ENCODE measurements at regions not wholly inside any gene's neighbourhood (a gene's known extent, or its start where the extent isn't known, plus 50 kb on each side); places are given as distances from the start of the nearest gene placed in this dataset.
A peak's percentile ranks its signal among the peaks of the same experiment; 100 is the strongest.

GRCh38 chr2:66836851-66837250 lies 401.9 kb downstream of the MEIS1 start:
- no peaks in the 10 kb centered on the region for H3K27me3 ChIP-seq
- TF ChIP-seq POLR2A (IDR thresholded peaks at IDR 0.05) (no peak), CTCF (IDR thresholded peaks at IDR 0.05) (no peak)
- 80 to 81% methylated on average over 1 of the region's 1 CpG for WGBS, 2 donors
- H3K9me3 ChIP-seq: no peaks in the 10 kb centered on the region
- no peak overlapping the region for H3K27ac ChIP-seq
- H3K4me3 ChIP-seq: no peak overlapping the region
- intact Hi-C loops (cut with DNase I): no loop called here
- H3K36me3 ChIP-seq (replicated peaks in 1 of 2; ENCODE audit: insufficient read depth in 1 of 2, low read depth in 2 of 2): no peaks in the 10 kb centered on the region
- ATAC-seq (no peak), DNase-seq (no peak)
- H3K4me1 ChIP-seq: peaks cover 19% of the 10 kb centered on the region

GRCh38 chr2:66839551-66840320 lies 404.8 kb downstream of the MEIS1 start:
- DNase-seq (peak in 2 of 4 donors; percentile 25 to 26), ATAC-seq (peak; percentile 53)
- Histone ChIP-seq H3K36me3 (replicated peaks in 1 of 2; ENCODE audit: insufficient read depth in 1 of 2, low read depth in 2 of 2) (no peaks in the 10 kb centered on the region), H3K27ac (peak overlapping the region in 3 of 4 donors; percentile 27 to 36 (median 35)), H3K9me3 (no peaks in the 10 kb centered on the region), H3K4me1 (peaks cover 14% of the 10 kb centered on the region), H3K27me3 (no peaks in the 10 kb centered on the region), H3K4me3 (no peak overlapping the region)
- whole genome bisulfite sequencing, 2 donors: 39 to 49% methylated on average over 4 of the region's 4 CpGs
- intact Hi-C loops (cut with DNase I): no loop called here
- TF ChIP-seq POLR2A (IDR thresholded peaks at IDR 0.05) (no peak), CTCF (IDR thresholded peaks at IDR 0.05) (no peak)

GRCh38 chr2:66840321-66841002 lies 405.5 kb downstream of the MEIS1 start:
- no peaks in the 10 kb centered on the region for H3K27me3 ChIP-seq

GRCh38 chr2:66843847-66844246 lies 408.9 kb downstream of the MEIS1 start:
- Histone ChIP-seq H3K9me3 (no peaks in the 10 kb centered on the region), H3K27ac (no peak overlapping the region), H3K4me3 (no peak overlapping the region), H3K36me3 (replicated peaks in 1 of 2; ENCODE audit: insufficient read depth in 1 of 2, low read depth in 2 of 2) (no peaks in the 10 kb centered on the region), H3K27me3 (no peaks in the 10 kb centered on the region), H3K4me1 (peaks cover 47% of the 10 kb centered on the region)
- TF ChIP-seq POLR2A (IDR thresholded peaks at IDR 0.05) (no peak), CTCF (IDR thresholded peaks at IDR 0.05) (no peak)
- 89 to 94% methylated on average over 3 of the region's 3 CpGs for WGBS, 2 donors
- DNase-seq (no peak), ATAC-seq (no peak)
- intact Hi-C loops (cut with DNase I): no loop called here

More at GRCh38 chr2:66840321-66841002, 405.5 kb downstream of the MEIS1 start:
- Histone ChIP-seq H3K4me1 (peaks cover 16% of the 10 kb centered on the region), H3K9me3 (no peaks in the 10 kb centered on the region), H3K36me3 (replicated peaks in 1 of 2; ENCODE audit: insufficient read depth in 1 of 2, low read depth in 2 of 2) (no peaks in the 10 kb centered on the region), H3K27ac (peak overlapping the region in 3 of 4 donors; percentile 27 to 36 (median 35)), H3K4me3 (no peak overlapping the region)
- TF ChIP-seq CTCF (IDR thresholded peaks at IDR 0.05): no peak
- TF ChIP-seq POLR2A (IDR thresholded peaks at IDR 0.05): no peak
- WGBS, 2 donors: 76 to 78% methylated on average over 8 of the region's 8 CpGs
- no peak for ATAC-seq
- DNase-seq: no peak
- intact Hi-C loops (cut with DNase I): no loop called here
